ENCODE measurements at regions not wholly inside any gene's neighbourhood (a gene's known extent, or its start where the extent isn't known, plus 50 kb on each side); places are given as distances from the start of the nearest gene placed in this dataset.

- TF ChIP-seq CTCF (IDR thresholded peaks at IDR 0.05) (no peak), POLR2AphosphoS5 (IDR thresholded peaks at IDR 0.05) (no peak), POLR2A (IDR thresholded peaks at IDR 0.05) (no peak)
Observed at GRCh38 chr15:69725957-69726356, 273.3 kb downstream of the RPLP1 start.

Measured in prostate gland (tissue), 2 donors.